ENCODE measurements at regions not wholly inside any gene's neighbourhood (a gene's known extent, or its start where the extent isn't known, plus 50 kb on each side); places are given as distances from the start of the nearest gene placed in this dataset.

GRCh38 chr10:8235253-8236027, 181.0 kb downstream of the GATA3 start:
- WGBS, 2 donors (ENCODE audit: extremely low coverage in 2 of 2, insufficient read length in 2 of 2, insufficient replicate concordance in 1 of 2) = no CpG with 5 or more reads among the region's 25 CpGs
- H2AK5ac ChIP-seq (ENCODE audit: low read depth, low read length) = no peak overlapping the region
- H3K9me3 ChIP-seq (replicated peaks in 1 of 2; ENCODE audit: control insufficient read depth in 2 of 2, insufficient read depth in 1 of 2, low read depth in 1 of 2, low read length in 2 of 2) = no peaks in the 10 kb centered on the region

GRCh38 chr10:8238986-8239385, 184.5 kb downstream of the GATA3 start:
- Histone ChIP-seq H3K4me3 (ENCODE audit: low read length in 2 of 2) (no peak overlapping the region), H3K14ac (ENCODE audit: low read length) (no peak overlapping the region), H3K18ac (ENCODE audit: low read length) (no peak overlapping the region), H2BK120ac (ENCODE audit: low read depth, low read length) (no peak overlapping the region), H3K36me3 (replicated peaks in 1 of 2; ENCODE audit: control insufficient read depth in 2 of 2, insufficient read depth in 2 of 2, low read length in 2 of 2) (no peaks in the 10 kb centered on the region), H3K27ac (replicated peaks; ENCODE audit: low read length) (no peak overlapping the region), H3K79me1 (ENCODE audit: low read depth, low read length) (no peaks in the 10 kb centered on the region), H3K9ac (ENCODE audit: low read depth, low read length, poor library complexity) (no peak overlapping the region), H4K91ac (ENCODE audit: low read depth, low read length, poor library complexity) (no peak overlapping the region), H3K4me1 (ENCODE audit: control insufficient read depth in 2 of 2, insufficient read depth in 1 of 2, low read depth in 1 of 2, low read length in 2 of 2) (no peaks in the 10 kb centered on the region), H2BK5ac (ENCODE audit: low read length) (no peak overlapping the region), H2BK12ac (ENCODE audit: low read length) (no peak overlapping the region), H2BK15ac (ENCODE audit: low read length) (no peak overlapping the region), H3K23ac (ENCODE audit: low read depth, low read length, poor library complexity) (no peak overlapping the region), H3K4ac (ENCODE audit: low read length) (no peak overlapping the region), H3K9me3 (replicated peaks in 1 of 2; ENCODE audit: control insufficient read depth in 2 of 2, insufficient read depth in 1 of 2, low read depth in 1 of 2, low read length in 2 of 2) (no peaks in the 10 kb centered on the region), H2AK5ac (ENCODE audit: low read depth, low read length) (no peak overlapping the region), H3K27me3 (ENCODE audit: control insufficient read depth in 3 of 3, insufficient read depth in 3 of 3, low read depth in 1 of 3, low read length in 3 of 3) (no peaks in the 10 kb centered on the region), H3K4me2 (ENCODE audit: insufficient read depth, low read length, poor library complexity, severe bottlenecking) (no peak overlapping the region), H4K8ac (ENCODE audit: low read depth, low read length) (no peak overlapping the region), H2AFZ (ENCODE audit: low read length) (no peak overlapping the region)
- DNase-seq (ENCODE audit: low spot score) = no peak
- no CpG with 5 or more reads among the region's 7 CpGs for WGBS, 2 donors (ENCODE audit: extremely low coverage in 2 of 2, insufficient read length in 2 of 2, insufficient replicate concordance in 1 of 2)

More at GRCh38 chr10:8235253-8236027, 181.0 kb downstream of the GATA3 start:
- Histone ChIP-seq H3K79me1 (ENCODE audit: low read depth, low read length) (no peaks in the 10 kb centered on the region), H3K23ac (ENCODE audit: low read depth, low read length, poor library complexity) (no peak overlapping the region), H2BK5ac (ENCODE audit: low read length) (no peak overlapping the region), H3K9ac (ENCODE audit: low read depth, low read length, poor library complexity) (no peak overlapping the region), H2AFZ (ENCODE audit: low read length) (no peak overlapping the region), H3K27me3 (ENCODE audit: control insufficient read depth in 3 of 3, insufficient read depth in 3 of 3, low read depth in 1 of 3, low read length in 3 of 3) (no peaks in the 10 kb centered on the region), H3K4ac (ENCODE audit: low read length) (no peak overlapping the region), H3K14ac (ENCODE audit: low read length) (no peak overlapping the region), H2BK120ac (ENCODE audit: low read depth, low read length) (no peak overlapping the region), H3K4me2 (ENCODE audit: insufficient read depth, low read length, poor library complexity, severe bottlenecking) (no peak overlapping the region), H4K8ac (ENCODE audit: low read depth, low read length) (no peak overlapping the region), H2BK15ac (ENCODE audit: low read length) (no peak overlapping the region), H3K27ac (replicated peaks; ENCODE audit: low read length) (no peak overlapping the region), H3K4me3 (ENCODE audit: low read length in 2 of 2) (no peak overlapping the region), H3K36me3 (replicated peaks in 1 of 2; ENCODE audit: control insufficient read depth in 2 of 2, insufficient read depth in 2 of 2, low read length in 2 of 2) (no peaks in the 10 kb centered on the region), H2BK12ac (ENCODE audit: low read length) (no peak overlapping the region), H3K18ac (ENCODE audit: low read length) (no peak overlapping the region), H3K4me1 (ENCODE audit: control insufficient read depth in 2 of 2, insufficient read depth in 1 of 2, low read depth in 1 of 2, low read length in 2 of 2) (no peaks in the 10 kb centered on the region), H4K91ac (ENCODE audit: low read depth, low read length, poor library complexity) (no peak overlapping the region)
- DNase-seq (ENCODE audit: low spot score) = no peak

GRCh38 chr10:8240861-8241260, 186.4 kb downstream of the GATA3 start:
- Histone ChIP-seq H3K27ac (replicated peaks; ENCODE audit: low read length) (no peak overlapping the region), H4K91ac (ENCODE audit: low read depth, low read length, poor library complexity) (no peak overlapping the region), H2BK120ac (ENCODE audit: low read depth, low read length) (no peak overlapping the region), H3K4ac (ENCODE audit: low read length) (no peak overlapping the region), H3K18ac (ENCODE audit: low read length) (no peak overlapping the region), H3K14ac (ENCODE audit: low read length) (no peak overlapping the region), H3K4me1 (ENCODE audit: control insufficient read depth in 2 of 2, insufficient read depth in 1 of 2, low read depth in 1 of 2, low read length in 2 of 2) (no peaks in the 10 kb centered on the region), H2BK5ac (ENCODE audit: low read length) (no peak overlapping the region), H3K23ac (ENCODE audit: low read depth, low read length, poor library complexity) (no peak overlapping the region), H3K9ac (ENCODE audit: low read depth, low read length, poor library complexity) (no peak overlapping the region), H2BK12ac (ENCODE audit: low read length) (no peak overlapping the region), H3K4me2 (ENCODE audit: insufficient read depth, low read length, poor library complexity, severe bottlenecking) (no peak overlapping the region), H3K36me3 (replicated peaks in 1 of 2; ENCODE audit: control insufficient read depth in 2 of 2, insufficient read depth in 2 of 2, low read length in 2 of 2) (no peaks in the 10 kb centered on the region), H3K79me1 (ENCODE audit: low read depth, low read length) (no peaks in the 10 kb centered on the region), H4K8ac (ENCODE audit: low read depth, low read length) (no peak overlapping the region), H2AK5ac (ENCODE audit: low read depth, low read length) (no peak overlapping the region), H3K4me3 (ENCODE audit: low read length in 2 of 2) (no peak overlapping the region), H3K27me3 (ENCODE audit: control insufficient read depth in 3 of 3, insufficient read depth in 3 of 3, low read depth in 1 of 3, low read length in 3 of 3) (no peaks in the 10 kb centered on the region), H3K9me3 (replicated peaks in 1 of 2; ENCODE audit: control insufficient read depth in 2 of 2, insufficient read depth in 1 of 2, low read depth in 1 of 2, low read length in 2 of 2) (no peaks in the 10 kb centered on the region), H2AFZ (ENCODE audit: low read length) (no peak overlapping the region), H2BK15ac (ENCODE audit: low read length) (no peak overlapping the region)
- no peak for DNase-seq (ENCODE audit: low spot score)
- no CpG with 5 or more reads among the region's 2 CpGs for WGBS, 2 donors (ENCODE audit: extremely low coverage in 2 of 2, insufficient read length in 2 of 2, insufficient replicate concordance in 1 of 2)

DNA sequence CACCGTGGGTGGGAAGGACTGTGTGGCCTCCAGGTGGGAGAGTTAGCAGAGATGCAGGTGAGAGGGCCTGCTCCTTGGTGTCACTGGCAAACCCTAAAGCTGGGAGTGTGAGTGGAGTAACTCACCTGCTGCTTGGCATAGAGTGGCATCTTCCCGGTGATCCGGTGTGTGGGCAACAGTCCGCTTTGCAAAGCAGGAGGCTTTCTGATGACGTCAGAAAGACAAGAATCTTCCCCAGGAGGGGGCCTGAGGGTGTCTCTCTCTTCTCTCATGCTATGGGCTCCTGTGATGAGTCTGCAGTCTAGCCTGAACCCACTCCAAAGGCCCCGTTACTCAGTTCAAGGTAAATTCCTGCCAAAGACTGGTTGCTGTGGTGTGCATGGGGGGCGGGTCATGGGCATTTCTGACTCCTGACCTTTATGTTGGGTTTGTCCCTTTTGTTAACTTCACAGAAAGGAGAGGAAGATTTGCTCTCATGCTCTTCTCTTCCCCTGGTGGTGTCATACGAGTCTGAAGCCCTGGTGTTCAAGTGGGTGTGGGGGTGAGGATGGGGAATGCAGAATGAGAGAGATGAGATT, 187.9 kb downstream of the GATA3 start:
- Histone ChIP-seq H3K27me3 (ENCODE audit: control insufficient read depth in 3 of 3, insufficient read depth in 3 of 3, low read depth in 1 of 3, low read length in 3 of 3) (no peaks in the 10 kb centered on the region), H3K4me3 (ENCODE audit: low read length in 2 of 2) (no peak overlapping the region), H2BK12ac (ENCODE audit: low read length) (no peak overlapping the region), H3K9ac (ENCODE audit: low read depth, low read length, poor library complexity) (no peak overlapping the region), H3K27ac (replicated peaks; ENCODE audit: low read length) (no peak overlapping the region), H3K23ac (ENCODE audit: low read depth, low read length, poor library complexity) (no peak overlapping the region), H3K18ac (ENCODE audit: low read length) (no peak overlapping the region), H2AFZ (ENCODE audit: low read length) (no peak overlapping the region), H3K14ac (ENCODE audit: low read length) (no peak overlapping the region), H3K4me1 (ENCODE audit: control insufficient read depth in 2 of 2, insufficient read depth in 1 of 2, low read depth in 1 of 2, low read length in 2 of 2) (no peaks in the 10 kb centered on the region), H2BK5ac (ENCODE audit: low read length) (no peak overlapping the region), H4K91ac (ENCODE audit: low read depth, low read length, poor library complexity) (no peak overlapping the region), H2AK5ac (ENCODE audit: low read depth, low read length) (no peak overlapping the region), H4K8ac (ENCODE audit: low read depth, low read length) (no peak overlapping the region), H3K79me1 (ENCODE audit: low read depth, low read length) (no peaks in the 10 kb centered on the region), H3K9me3 (replicated peaks in 1 of 2; ENCODE audit: control insufficient read depth in 2 of 2, insufficient read depth in 1 of 2, low read depth in 1 of 2, low read length in 2 of 2) (peaks cover 0 to 4% of the 10 kb centered on the region in 2 donors), H3K4me2 (ENCODE audit: insufficient read depth, low read length, poor library complexity, severe bottlenecking) (no peak overlapping the region), H3K36me3 (replicated peaks in 1 of 2; ENCODE audit: control insufficient read depth in 2 of 2, insufficient read depth in 2 of 2, low read length in 2 of 2) (no peaks in the 10 kb centered on the region), H2BK120ac (ENCODE audit: low read depth, low read length) (no peak overlapping the region), H2BK15ac (ENCODE audit: low read length) (no peak overlapping the region), H3K4ac (ENCODE audit: low read length) (no peak overlapping the region)
- WGBS, 2 donors (ENCODE audit: extremely low coverage in 2 of 2, insufficient read length in 2 of 2, insufficient replicate concordance in 1 of 2) = no CpG with 5 or more reads among the region's 8 CpGs
- DNase-seq (ENCODE audit: low spot score) = no peak

Data from neuronal stem cell (in vitro differentiated cells).